Activated T-helper 2 cell treated with anti-CD3 and anti-CD28 coated beads, Interferon-gamma antibody, Interleukin-2, Interleukin-4, amounts not matched to agents 10 μg/mL and 5 μg/mL and 100 μg/mL, durations not matched to agents 14 hours and 24 hours and 36 hours (primary cell): ENCODE measurements at regions not wholly inside any gene's neighbourhood (a gene's known extent, or its start where the extent isn't known, plus 50 kb on each side); places are given as distances from the start of the nearest gene placed in this dataset.

ENCODE experiments used
- DNase-seq: peaks from one replicate; pipeline ENCODE4 v3.0.0; 2021; ENCODE audit warnings: low spot score
- H3K27ac Mint-ChIP-seq: one replicate; pipeline ENCODE4 v1.8.0; 2021; ENCODE audit warnings: mixed read lengths
- H3K27me3 Mint-ChIP-seq: one replicate; pipeline ENCODE4 v1.8.0; 2021; ENCODE audit warnings: low read depth, mixed read lengths
- H3K36me3 Mint-ChIP-seq: one replicate; pipeline ENCODE4 v1.8.0; 2021; ENCODE audit warnings: low read depth, mixed read lengths
- H3K4me1 Mint-ChIP-seq: one replicate; pipeline ENCODE4 v1.8.0; 2021; ENCODE audit warnings: low read depth, mixed read lengths
- H3K4me3 Mint-ChIP-seq: one replicate; pipeline ENCODE4 v1.8.0; 2021; ENCODE audit warnings: low read depth, mild to moderate bottlenecking, moderate library complexity, mixed read lengths
- H3K9me3 Mint-ChIP-seq: one replicate; pipeline ENCODE4 v1.8.0; 2021; ENCODE audit warnings: mixed read lengths
- intact Hi-C: fragments of 100-400 bp; cut with micrococcal nuclease; formaldehyde crosslinking; loops from one replicate; pipeline ENCODE4 v1.15.1; 2023

DNA sequence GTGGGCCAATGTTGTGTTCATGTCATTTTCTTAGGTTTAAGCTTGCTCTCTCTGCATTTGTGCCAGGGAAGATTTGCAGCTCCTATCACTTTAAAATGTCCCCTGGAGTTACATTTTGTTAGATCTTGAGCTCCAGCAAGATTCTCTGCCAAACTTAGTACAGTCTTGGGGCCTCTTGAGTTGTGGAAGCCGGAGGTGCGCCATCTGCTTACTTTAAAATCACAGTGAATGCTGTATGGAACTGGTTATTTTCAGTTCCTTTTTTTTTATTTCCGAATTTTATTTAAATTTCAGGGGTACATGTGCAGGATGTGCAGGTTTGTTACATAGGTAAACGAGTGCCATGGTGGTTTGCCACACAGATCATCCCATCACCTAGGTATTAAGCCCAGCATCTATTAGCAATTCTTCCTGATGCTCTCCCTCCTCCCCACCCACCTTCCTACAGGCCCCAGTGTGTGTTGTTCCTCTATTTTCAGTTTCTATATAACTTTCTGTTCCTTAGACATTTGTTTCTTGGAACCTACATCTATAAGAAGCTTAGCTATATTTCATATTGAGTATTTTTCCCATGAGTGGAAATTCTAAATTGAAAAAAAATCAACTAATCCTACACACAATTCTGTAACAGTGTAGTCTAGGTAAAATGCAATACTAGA lies 114.4 kb upstream of the CREB5 start:
- no peak overlapping the region for H3K27ac Mint-ChIP-seq

DNA sequence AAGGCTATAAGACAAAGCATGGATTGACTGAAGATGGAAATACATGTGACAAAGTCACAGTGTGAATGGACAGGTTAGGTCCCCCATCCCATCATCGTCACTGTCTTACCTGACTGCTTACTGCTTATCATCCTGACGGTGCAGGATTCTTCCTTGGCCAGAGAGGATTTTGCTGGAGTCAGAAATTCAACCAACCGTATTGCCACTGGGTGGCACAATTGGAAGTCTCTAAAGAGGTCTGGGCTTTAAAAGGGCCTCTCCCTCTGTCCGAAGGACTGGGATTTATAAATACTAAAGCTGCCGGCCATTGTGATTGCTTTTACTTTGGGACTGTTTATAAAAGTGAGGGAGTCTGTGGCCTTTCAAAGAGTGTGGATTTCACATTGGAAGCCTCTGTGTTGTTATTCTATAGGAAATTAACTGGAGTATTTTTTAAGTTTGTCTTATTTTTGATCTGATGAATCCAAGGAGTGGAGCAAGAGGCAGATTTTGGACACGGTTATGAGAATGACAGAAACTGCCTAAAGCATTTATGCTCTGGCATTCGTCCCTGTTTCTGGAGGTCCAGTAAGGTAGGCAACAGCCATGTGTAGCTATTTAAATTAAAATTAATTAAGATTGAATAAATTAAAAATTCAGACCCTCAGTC lies 113.3 kb upstream of the CREB5 start:
- Mint-ChIP-seq H3K36me3 (no peaks in the 10 kb centered on the region), H3K4me3 (no peak overlapping the region), H3K27ac (no peak overlapping the region), H3K9me3 (no peaks in the 10 kb centered on the region), H3K27me3 (peaks cover 30% of the 10 kb centered on the region), H3K4me1 (no peaks in the 10 kb centered on the region)
- DNase-seq, result no peak
- intact Hi-C loops, result no loop called here

More for the DNA sequence above, 114.4 kb upstream of the CREB5 start:
- no peaks in the 10 kb centered on the region for H3K9me3 Mint-ChIP-seq
- DNase-seq, result no peak
- peaks cover 33% of the 10 kb centered on the region for H3K27me3 Mint-ChIP-seq
- peaks cover 2% of the 10 kb centered on the region for H3K4me1 Mint-ChIP-seq
- no peaks in the 10 kb centered on the region for H3K36me3 Mint-ChIP-seq
- intact Hi-C loops, result no loop called here
- no peak overlapping the region for H3K4me3 Mint-ChIP-seq

DNA sequence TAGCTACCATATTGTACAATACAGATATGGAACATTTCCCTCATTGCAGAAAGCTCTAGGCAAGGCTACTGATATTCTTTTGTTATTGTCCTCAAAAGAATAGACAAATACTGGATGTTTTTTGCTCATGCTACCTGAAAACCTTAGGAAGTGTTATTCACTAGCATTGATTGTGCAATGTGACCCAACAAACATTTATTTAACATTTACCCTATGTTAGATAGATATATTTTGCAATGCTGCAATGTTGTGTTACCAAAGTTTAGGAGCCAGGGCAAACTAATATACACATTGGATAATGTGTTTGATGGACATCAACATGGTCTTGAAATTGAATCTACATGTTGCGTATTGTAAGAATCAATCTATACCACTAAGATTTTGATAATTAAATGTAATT lies 112.8 kb upstream of the CREB5 start:
- Mint-ChIP-seq H3K27ac (no peak overlapping the region), H3K9me3 (no peaks in the 10 kb centered on the region), H3K4me1 (no peaks in the 10 kb centered on the region), H3K4me3 (no peak overlapping the region), H3K36me3 (no peaks in the 10 kb centered on the region), H3K27me3 (peaks cover 30% of the 10 kb centered on the region)
- intact Hi-C loops, result no loop called here
- DNase-seq, result no peak

DNA sequence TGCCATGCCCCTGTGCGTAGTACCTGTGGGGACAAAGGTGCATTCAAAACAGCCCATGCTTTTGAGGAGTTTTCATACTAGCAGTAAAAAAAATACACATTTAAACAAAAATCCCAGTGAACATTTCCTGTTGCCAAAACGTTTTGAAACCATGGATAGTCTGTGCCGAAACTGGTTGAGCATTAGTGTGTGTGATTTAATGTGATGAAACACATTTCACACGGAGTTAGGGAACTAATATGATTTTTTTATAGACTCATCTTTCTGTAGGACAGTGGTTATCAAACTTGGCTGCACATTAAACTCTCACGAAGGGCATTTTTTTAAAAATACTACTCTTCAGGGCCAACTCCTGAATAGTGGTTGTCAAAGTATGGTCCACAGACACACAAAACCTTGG lies 111.8 kb upstream of the CREB5 start:
- intact Hi-C loops, result no loop called here
- no peaks in the 10 kb centered on the region for H3K9me3 Mint-ChIP-seq
- H3K36me3 Mint-ChIP-seq, result no peaks in the 10 kb centered on the region
- H3K4me1 Mint-ChIP-seq, result no peaks in the 10 kb centered on the region
- H3K27me3 Mint-ChIP-seq, result peaks cover 33% of the 10 kb centered on the region
- no peak overlapping the region for H3K27ac Mint-ChIP-seq
- no peak for DNase-seq
- no peak overlapping the region for H3K4me3 Mint-ChIP-seq

DNA sequence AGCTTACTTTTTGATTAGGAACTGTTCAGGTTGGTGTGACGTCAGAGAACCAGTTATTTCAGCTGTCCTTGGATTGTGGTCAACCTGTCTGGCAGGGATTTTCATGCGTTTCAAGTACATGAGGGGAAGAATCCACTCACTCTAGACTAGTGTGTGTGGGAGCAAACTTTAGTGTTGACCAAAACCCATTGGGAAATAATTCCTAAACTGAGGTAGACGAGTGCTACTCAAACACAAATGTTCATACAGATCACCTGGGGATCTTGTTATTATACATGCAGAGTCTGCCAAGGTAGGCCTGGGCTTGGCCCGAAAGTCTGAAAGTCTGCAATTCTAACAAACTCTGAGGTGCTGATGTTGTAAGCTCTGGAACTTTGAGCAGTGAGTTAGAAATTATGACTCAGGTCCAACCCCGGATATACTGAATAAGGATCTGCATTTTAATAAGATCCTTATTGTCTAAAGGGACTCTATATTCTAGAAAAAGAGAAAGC lies 111.1 kb upstream of the CREB5 start:
- H3K9me3 Mint-ChIP-seq, result no peaks in the 10 kb centered on the region
- no peak for DNase-seq
- H3K27ac Mint-ChIP-seq, result no peak overlapping the region
- intact Hi-C loops, result no loop called here
- no peak overlapping the region for H3K4me3 Mint-ChIP-seq
- H3K27me3 Mint-ChIP-seq, result peaks cover 28% of the 10 kb centered on the region
- no peaks in the 10 kb centered on the region for H3K4me1 Mint-ChIP-seq
- no peaks in the 10 kb centered on the region for H3K36me3 Mint-ChIP-seq

DNA sequence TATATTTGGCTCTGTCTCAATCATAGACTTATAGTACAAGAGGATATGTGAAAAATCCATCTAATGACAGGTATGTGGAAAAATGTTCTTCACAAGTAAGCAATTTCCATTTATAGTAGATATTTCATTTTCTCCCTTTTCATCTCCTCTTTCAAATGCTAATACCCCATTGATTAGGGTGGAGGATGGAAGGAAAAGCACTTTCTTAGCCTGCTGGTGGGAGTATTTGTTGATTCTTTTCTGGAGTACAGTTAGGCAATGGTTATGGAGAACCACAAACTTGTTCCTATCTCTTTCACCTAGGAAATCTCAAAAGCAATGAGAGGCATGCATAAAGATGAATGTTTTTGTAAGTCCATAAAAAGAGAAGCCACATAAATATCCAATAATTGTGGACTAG lies 108.0 kb upstream of the CREB5 start:
- no peak for DNase-seq
- no peaks in the 10 kb centered on the region for H3K9me3 Mint-ChIP-seq
- H3K27me3 Mint-ChIP-seq, result peaks cover 22% of the 10 kb centered on the region
- intact Hi-C loops, result no loop called here
- H3K36me3 Mint-ChIP-seq, result no peaks in the 10 kb centered on the region
- H3K4me3 Mint-ChIP-seq, result no peak overlapping the region
- H3K27ac Mint-ChIP-seq, result no peak overlapping the region
- H3K4me1 Mint-ChIP-seq, result no peaks in the 10 kb centered on the region

DNA sequence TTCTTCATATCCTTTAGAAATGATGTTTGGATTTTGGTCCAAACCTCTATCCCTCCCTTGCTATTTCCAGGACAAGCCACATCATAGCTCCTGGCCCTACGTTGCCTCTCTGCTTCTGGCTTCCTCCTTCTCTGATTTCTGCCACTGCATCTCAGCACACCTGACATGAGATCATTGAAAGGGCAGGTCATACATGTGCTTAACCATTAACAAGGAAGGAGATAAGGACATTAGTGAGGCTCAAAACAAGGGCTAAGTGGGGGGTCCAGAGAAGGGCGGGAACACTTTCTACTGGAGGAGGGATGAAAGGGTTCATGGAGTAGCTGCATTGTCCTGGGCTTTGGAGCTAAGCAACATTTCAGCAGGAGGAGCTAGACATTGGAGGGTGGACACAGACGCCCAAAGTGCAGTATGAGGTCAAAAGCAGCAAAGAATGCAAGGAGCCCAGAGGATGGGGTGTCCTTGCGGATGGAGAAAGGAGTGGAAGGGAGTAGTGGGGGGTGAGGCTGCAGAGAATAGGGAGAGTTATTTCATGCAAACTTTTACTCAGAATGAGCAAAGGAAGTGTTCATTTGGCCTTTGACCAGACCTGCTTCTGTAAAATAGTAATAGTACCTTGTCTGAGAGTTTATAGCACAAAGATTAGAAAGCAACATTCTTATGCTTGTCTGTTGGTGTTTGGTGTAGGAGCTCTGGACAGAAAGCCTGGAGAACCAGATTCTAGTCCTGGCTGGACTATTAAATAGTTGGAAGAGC lies 102.4 kb upstream of the CREB5 start:
- Mint-ChIP-seq H3K4me3 (no peak overlapping the region), H3K4me1 (no peaks in the 10 kb centered on the region), H3K36me3 (no peaks in the 10 kb centered on the region), H3K27me3 (peaks cover 43% of the 10 kb centered on the region), H3K27ac (no peak overlapping the region), H3K9me3 (no peaks in the 10 kb centered on the region)
- intact Hi-C loops, result no loop called here
- DNase-seq, result no peak

DNA sequence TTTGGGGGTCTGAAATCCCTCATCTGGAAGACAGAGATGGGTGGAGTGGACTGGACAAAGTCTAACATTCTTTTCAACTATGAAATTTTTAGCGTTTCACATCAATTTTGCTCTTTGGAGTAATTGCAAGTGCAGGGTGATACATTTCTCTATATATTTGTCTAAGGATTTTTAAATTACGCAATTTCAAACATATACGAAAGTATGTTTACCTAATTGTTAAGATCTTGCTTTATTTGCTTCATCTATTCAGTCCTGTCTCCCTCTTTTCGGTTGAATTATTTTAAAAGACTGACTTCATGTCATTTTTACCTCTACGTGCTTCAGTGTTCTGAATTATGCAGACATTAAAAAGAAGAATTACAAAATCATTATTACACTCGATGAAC lies 101.9 kb upstream of the CREB5 start:
- Mint-ChIP-seq H3K4me3 (no peak overlapping the region), H3K27me3 (peaks cover 45% of the 10 kb centered on the region), H3K27ac (no peak overlapping the region), H3K9me3 (no peaks in the 10 kb centered on the region), H3K4me1 (no peaks in the 10 kb centered on the region), H3K36me3 (no peaks in the 10 kb centered on the region)
- DNase-seq, result no peak
- intact Hi-C loops, result no loop called here

DNA sequence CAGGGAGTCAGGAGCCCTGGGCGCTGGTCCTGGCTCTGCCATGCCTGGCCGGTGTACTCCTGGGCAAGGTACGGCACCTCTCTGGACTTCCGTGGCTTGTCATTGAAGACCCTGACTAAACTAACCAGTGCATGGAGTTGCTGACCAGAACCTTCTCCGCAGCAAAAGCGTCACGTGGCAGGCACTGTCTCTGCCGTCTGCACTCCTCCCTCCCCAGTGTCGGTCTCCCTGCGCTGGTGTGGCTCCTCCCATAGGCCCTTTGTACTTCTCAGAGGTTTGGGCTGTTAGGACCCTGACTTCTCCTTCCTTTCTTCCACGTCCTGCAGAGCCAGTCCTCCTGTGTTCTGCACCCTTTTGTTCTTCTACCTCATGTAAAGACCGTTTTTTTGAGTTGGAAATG lies 100.6 kb upstream of the CREB5 start:
- H3K4me3 Mint-ChIP-seq, result no peak overlapping the region
- H3K27me3 Mint-ChIP-seq, result peaks cover 54% of the 10 kb centered on the region
- DNase-seq, result no peak
- H3K9me3 Mint-ChIP-seq, result no peaks in the 10 kb centered on the region
- no peak overlapping the region for H3K27ac Mint-ChIP-seq
- H3K36me3 Mint-ChIP-seq, result no peaks in the 10 kb centered on the region
- peaks cover 3% of the 10 kb centered on the region for H3K4me1 Mint-ChIP-seq
- intact Hi-C loops, result no loop called here

DNA sequence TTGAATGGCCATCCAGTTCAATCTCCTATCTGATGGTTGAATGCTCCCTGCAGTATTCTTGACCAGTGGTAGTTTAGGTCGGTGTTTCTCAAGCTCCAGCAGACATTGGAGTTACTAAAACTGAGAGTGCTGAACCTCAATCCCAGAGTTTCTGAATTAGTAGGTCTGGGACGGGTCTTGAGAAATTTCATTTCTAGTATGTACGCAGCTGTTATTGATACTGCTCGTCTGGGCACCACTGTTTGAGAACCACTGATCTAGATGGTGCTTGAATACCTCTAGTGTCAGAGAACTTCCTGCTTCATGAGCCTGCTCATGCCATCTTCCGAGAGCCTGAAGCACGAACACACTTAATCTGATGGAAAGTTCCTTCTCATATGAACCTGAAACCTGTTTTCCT lies 99.4 kb upstream of the CREB5 start:
- H3K4me3 Mint-ChIP-seq, result no peak overlapping the region
- peaks cover 5% of the 10 kb centered on the region for H3K4me1 Mint-ChIP-seq
- intact Hi-C loops, result no loop called here
- DNase-seq, result no peak
- no peaks in the 10 kb centered on the region for H3K9me3 Mint-ChIP-seq
- no peak overlapping the region for H3K27ac Mint-ChIP-seq
- H3K27me3 Mint-ChIP-seq, result peaks cover 51% of the 10 kb centered on the region
- no peaks in the 10 kb centered on the region for H3K36me3 Mint-ChIP-seq

DNA sequence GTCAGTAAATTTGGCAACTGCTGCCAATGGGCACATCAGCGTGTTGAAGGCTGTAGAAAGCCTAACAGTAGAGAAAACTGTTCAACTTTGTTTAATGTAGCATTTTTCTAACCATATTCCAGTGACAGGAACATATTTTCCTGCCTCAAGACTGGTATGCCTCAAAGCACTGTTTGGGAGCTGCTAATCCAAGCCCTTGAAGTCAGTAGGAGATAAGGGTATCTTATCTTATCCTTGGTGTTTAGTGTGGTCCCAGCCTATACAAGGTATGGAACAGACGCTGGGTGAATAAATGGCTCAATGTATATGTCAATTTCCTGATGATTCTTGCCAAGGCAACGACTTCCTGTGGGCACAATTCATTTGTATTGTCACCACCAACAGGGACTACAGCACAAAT lies 97.5 kb upstream of the CREB5 start:
- peaks cover 5% of the 10 kb centered on the region for H3K4me1 Mint-ChIP-seq
- no peaks in the 10 kb centered on the region for H3K9me3 Mint-ChIP-seq
- no peak overlapping the region for H3K4me3 Mint-ChIP-seq
- H3K36me3 Mint-ChIP-seq, result no peaks in the 10 kb centered on the region
- H3K27me3 Mint-ChIP-seq, result peaks cover 46% of the 10 kb centered on the region
- intact Hi-C loops, result no loop called here
- H3K27ac Mint-ChIP-seq, result no peak overlapping the region
- no peak for DNase-seq

DNA sequence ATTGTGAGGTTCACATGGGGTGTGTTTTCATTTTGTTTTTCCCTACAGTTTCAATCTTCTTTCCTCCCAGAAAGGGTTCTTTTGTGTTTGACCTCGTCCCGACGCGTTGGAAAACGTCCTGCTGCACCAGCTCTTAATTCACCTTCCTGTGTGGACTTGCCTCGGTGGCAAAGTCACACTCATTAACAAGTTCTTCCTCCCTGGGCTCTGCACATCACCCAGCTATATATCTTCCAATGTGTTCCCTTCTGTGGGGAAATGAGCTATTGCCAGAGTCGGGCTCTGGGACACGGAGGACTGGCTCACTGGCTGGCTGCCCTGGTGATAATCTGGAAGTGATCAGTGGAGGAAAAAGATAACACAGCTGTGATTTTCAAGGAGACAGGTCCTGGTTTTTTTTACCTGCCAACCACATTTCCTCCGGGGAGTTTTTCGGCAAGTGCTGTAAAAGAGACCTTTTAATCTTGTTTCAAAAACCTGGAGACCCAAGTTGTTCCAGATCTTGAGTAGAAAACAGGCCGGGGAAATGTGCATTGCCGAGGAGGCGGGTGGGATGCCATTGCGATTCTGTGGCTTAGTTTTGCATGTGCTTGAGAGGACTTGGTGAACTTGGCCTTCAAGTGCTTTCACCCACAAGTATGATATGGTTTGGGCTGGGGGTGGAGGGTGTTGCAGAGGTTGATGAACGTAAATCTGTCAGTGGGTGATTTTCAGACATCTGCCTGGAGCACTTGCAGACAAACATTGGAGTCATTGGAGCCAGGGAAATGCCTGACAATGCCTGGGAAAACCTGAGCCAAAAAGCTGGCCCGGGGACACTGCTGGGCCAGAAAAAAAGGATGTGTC lies 96.5 kb upstream of the CREB5 start:
- no peak for DNase-seq
- H3K4me1 Mint-ChIP-seq, result peaks cover 5% of the 10 kb centered on the region
- H3K9me3 Mint-ChIP-seq, result no peaks in the 10 kb centered on the region
- H3K27ac Mint-ChIP-seq, result no peak overlapping the region
- no peak overlapping the region for H3K4me3 Mint-ChIP-seq
- H3K36me3 Mint-ChIP-seq, result no peaks in the 10 kb centered on the region
- intact Hi-C loops, result no loop called here
- peaks cover 38% of the 10 kb centered on the region for H3K27me3 Mint-ChIP-seq
